Type B pancreatic cell (in vitro differentiated cells): ENCODE measurements at regions not wholly inside any gene's neighbourhood (a gene's known extent, or its start where the extent isn't known, plus 50 kb on each side); places are given as distances from the start of the nearest gene placed in this dataset.
"Not testable (repeated sequence)": the region's sequence is repeated elsewhere in the genome, so short reads cannot be mapped to it uniquely, and the experiment has no call there.

Experiments
- DNase-seq: peaks from one replicate; pipeline ENCODE4 v3.0.0; 2021; ENCODE audit warnings: mixed read lengths; ENCODE audit not compliant: unreplicated experiment; ENCODE audit errors: extremely low spot score
- H3K27ac Mint-ChIP-seq: 2 replicates; pipeline ENCODE4 v1.8.0; 2021; ENCODE audit warnings: mild to moderate bottlenecking, mixed read lengths
- H3K27me3 Mint-ChIP-seq: 2 replicates; pipeline ENCODE4 v1.8.0; 2021; ENCODE audit warnings: mixed read lengths
- H3K36me3 Mint-ChIP-seq: 2 replicates; pipeline ENCODE4 v1.8.0; 2021; ENCODE audit warnings: mixed read lengths
- H3K4me1 Mint-ChIP-seq: one replicate; pipeline ENCODE4 v1.8.0; 2021; ENCODE audit warnings: mixed read lengths; ENCODE audit not compliant: unreplicated experiment
- H3K4me3 Mint-ChIP-seq: 2 replicates; pipeline ENCODE4 v1.8.0; 2021; ENCODE audit warnings: mild to moderate bottlenecking, mixed read lengths
- H3K9me3 Mint-ChIP-seq: 2 replicates; pipeline ENCODE4 v1.8.0; 2021; ENCODE audit warnings: mixed read lengths
- TF ChIP-seq, protein P1 (sequence below): fragments of 200-600 bp; sonication (generic); conservative IDR thresholded peaks from 2 replicates; pipeline ENCODE4 v1.5.0; 2021; ENCODE audit warnings: antibody characterized with exemption, mild to moderate bottlenecking

DNA sequence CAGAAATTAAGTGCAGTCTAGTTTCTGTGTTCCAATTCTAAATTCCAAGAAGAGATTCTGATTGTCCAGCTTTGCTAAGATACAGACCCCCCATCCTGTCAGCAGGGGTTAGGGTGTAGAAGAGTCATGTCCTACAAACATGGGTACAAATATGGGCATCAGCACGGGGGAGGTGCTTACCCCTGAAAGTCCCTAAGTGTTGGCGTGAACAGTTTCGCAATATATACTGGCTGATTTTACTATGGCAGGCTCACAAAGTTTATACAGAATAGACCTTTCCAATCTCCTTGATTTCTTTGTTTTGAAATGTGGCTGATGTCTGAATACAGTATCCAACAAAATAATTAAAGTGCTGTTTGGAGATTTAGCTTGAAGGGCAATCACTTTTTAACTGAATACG lies 71.6 kb upstream of the PPM1H start:
- no peak for DNase-seq

DNA sequence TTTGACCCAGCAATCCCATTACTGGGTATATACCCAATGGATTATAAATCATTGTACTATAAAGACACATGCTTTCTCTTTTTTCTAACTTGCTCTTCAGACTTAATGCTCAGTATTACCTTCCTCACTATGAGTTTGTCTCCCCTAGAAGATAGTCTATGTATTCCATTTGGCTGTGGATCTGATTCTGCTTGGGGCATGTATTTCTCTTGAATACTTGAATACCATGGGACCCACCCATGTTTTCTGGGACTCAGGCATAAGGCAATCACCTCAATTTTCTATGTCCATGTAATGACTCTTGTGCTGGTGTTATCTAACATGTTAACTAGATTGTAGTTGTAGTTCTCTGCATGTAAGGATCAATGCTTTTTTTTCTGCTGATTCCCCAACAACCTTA lies 70.4 kb upstream of the PPM1H start:
- peaks cover 14% of the 10 kb centered on the region for H3K9me3 Mint-ChIP-seq

More for the DNA sequence above, 71.6 kb upstream of the PPM1H start:
- Mint-ChIP-seq H3K4me1 (peaks cover 22% of the 10 kb centered on the region), H3K4me3 (peak overlapping the region; percentile 3), H3K27ac (peak overlapping the region; percentile 32), H3K27me3 (no peaks in the 10 kb centered on the region), H3K9me3 (peaks cover 10% of the 10 kb centered on the region), H3K36me3 (peaks cover 3% of the 10 kb centered on the region)
- TF ChIP-seq, protein P1, sequence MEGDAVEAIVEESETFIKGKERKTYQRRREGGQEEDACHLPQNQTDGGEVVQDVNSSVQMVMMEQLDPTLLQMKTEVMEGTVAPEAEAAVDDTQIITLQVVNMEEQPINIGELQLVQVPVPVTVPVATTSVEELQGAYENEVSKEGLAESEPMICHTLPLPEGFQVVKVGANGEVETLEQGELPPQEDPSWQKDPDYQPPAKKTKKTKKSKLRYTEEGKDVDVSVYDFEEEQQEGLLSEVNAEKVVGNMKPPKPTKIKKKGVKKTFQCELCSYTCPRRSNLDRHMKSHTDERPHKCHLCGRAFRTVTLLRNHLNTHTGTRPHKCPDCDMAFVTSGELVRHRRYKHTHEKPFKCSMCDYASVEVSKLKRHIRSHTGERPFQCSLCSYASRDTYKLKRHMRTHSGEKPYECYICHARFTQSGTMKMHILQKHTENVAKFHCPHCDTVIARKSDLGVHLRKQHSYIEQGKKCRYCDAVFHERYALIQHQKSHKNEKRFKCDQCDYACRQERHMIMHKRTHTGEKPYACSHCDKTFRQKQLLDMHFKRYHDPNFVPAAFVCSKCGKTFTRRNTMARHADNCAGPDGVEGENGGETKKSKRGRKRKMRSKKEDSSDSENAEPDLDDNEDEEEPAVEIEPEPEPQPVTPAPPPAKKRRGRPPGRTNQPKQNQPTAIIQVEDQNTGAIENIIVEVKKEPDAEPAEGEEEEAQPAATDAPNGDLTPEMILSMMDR, result no peak

DNA sequence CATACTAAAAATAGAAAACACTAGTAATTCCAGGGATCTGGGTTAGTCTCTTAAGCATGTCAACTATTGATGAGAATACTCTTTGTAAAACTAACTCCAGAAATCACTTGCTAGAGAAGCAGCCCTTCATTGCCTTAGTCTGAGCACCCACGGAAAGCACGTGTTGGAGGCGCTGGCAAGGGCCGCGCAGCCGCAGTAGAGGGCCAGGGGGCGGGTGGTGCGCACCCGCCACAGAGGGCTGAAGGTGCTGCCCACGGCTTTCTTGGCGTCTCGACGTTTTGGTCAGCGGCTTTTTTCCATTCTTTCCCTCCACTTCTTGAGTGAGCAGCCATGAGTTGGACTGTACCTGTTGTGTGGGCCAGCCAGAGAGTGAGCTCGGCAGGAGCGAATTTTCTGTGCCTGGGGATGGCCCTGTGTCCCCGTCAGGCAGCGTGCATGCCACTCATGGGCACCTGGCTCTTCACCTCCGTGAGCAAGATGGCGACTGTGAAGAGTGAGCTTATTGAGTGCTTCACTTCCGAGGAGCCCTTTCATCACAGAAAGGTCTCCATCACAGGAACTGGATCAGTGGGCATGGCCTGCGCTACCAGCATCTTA lies 68.4 kb upstream of the PPM1H start:
- Mint-ChIP-seq H3K4me1 (peaks cover 29% of the 10 kb centered on the region), H3K36me3 (peaks cover 3% of the 10 kb centered on the region), H3K27ac (no peak overlapping the region), H3K9me3 (peaks cover 16% of the 10 kb centered on the region), H3K4me3 (no peak overlapping the region), H3K27me3 (no peaks in the 10 kb centered on the region)
- DNase-seq, result no peak
- TF ChIP-seq, protein P1, result no peak

More for the DNA sequence above, 70.4 kb upstream of the PPM1H start:
- H3K36me3 Mint-ChIP-seq, result peaks cover 3% of the 10 kb centered on the region
- no peak for DNase-seq
- peaks cover 22% of the 10 kb centered on the region for H3K4me1 Mint-ChIP-seq
- no peak overlapping the region for H3K27ac Mint-ChIP-seq
- TF ChIP-seq, protein P1, result no peak
- no peak overlapping the region for H3K4me3 Mint-ChIP-seq
- no peaks in the 10 kb centered on the region for H3K27me3 Mint-ChIP-seq

DNA sequence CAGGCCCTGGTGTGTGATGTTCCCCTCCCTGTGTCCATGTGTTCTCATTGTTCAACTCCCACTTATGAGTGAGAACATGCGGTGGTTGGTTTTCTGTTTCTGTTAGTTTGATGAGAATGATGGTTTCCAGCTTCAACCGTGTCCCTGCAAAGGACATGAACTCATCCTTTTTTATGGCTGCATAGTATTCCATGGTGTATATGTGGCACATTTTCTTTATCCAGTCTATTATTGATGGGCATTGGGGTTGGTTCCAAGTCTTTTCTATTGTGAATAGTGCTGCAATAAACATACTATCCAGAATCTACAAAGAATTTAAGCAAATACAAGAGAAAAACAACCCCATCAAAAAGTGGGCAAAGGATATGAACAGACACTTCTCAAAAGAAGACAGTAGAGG lies 67.1 kb upstream of the PPM1H start:
- H3K36me3 Mint-ChIP-seq, H3K27me3 Mint-ChIP-seq, DNase-seq, H3K4me3 Mint-ChIP-seq, H3K27ac Mint-ChIP-seq: not testable (repeated sequence)
- peaks cover 15% of the 10 kb centered on the region for H3K9me3 Mint-ChIP-seq
- peaks cover 23% of the 10 kb centered on the region for H3K4me1 Mint-ChIP-seq

DNA sequence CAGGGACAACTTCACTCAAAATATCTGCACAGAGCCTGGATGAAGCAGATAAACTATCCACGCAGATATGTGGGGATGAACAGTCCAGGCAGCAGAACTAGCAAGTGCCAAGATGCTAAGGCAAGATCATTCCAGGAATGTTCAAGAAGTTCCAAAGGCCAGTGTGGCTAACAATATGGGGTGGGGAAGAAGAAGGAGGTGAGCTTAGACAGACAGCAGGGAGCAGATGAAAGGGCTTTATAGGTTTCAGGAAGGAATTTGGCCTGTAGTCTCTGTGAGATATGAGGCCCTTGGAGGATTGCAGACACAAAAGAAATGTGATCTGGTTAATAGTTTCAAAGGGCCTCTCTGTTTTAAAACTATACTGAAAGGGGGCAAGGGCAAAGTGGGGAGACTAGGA lies 63.5 kb upstream of the PPM1H start:
- DNase-seq, result no peak
- H3K4me3 Mint-ChIP-seq, result no peak overlapping the region
- H3K9me3 Mint-ChIP-seq, result peaks cover 12% of the 10 kb centered on the region
- peaks cover 16% of the 10 kb centered on the region for H3K4me1 Mint-ChIP-seq
- H3K27me3 Mint-ChIP-seq, result no peaks in the 10 kb centered on the region
- H3K27ac Mint-ChIP-seq, result no peak overlapping the region
- TF ChIP-seq, protein P1, result no peak
- no peaks in the 10 kb centered on the region for H3K36me3 Mint-ChIP-seq

DNA sequence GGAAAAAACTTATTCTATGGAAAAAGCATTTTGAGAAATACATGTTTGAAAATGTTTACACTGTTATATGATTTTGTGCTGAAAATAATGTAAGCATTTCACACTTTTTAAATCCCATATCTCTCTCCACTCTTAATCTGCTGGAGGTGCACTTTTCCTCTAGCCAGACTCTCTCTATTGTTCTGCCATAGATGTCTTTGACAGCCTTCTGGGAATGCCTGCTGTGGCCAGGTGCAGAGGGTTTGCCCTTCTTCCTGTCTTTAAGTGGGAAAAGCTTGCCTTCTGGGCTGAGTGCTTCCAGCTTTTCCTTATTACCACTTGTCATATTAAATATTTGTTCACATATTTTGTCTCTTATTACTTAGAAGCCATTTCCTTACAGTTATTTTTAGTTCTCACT lies 60.1 kb upstream of the PPM1H start:
- Mint-ChIP-seq H3K4me3 (no peak overlapping the region), H3K4me1 (peaks cover 16% of the 10 kb centered on the region), H3K27ac (no peak overlapping the region), H3K36me3 (no peaks in the 10 kb centered on the region), H3K9me3 (peaks cover 14% of the 10 kb centered on the region), H3K27me3 (no peaks in the 10 kb centered on the region)
- TF ChIP-seq, protein P1, result no peak
- DNase-seq, result no peak
